NT2/D1 (cell line): ENCODE measurements at regions not wholly inside any gene's neighbourhood (a gene's known extent, or its start where the extent isn't known, plus 50 kb on each side); places are given as distances from the start of the nearest gene placed in this dataset.
"Not testable (repeated sequence)": the region's sequence is repeated elsewhere in the genome, so short reads cannot be mapped to it uniquely, and the experiment has no call there.

ENCODE experiments used
- SUZ12 ChIP-seq: IDR thresholded peaks from 2 replicates; pipeline ENCODE4 v1.6.1; 2011; ENCODE audit not compliant: insufficient read length, insufficient read depth; ENCODE audit errors: extremely low read depth
- ZNF274 ChIP-seq: IDR thresholded peaks from 2 replicates; pipeline ENCODE4 v1.6.1; 2011; ENCODE audit warnings: mild to moderate bottlenecking, low read depth, low read length

DNA sequence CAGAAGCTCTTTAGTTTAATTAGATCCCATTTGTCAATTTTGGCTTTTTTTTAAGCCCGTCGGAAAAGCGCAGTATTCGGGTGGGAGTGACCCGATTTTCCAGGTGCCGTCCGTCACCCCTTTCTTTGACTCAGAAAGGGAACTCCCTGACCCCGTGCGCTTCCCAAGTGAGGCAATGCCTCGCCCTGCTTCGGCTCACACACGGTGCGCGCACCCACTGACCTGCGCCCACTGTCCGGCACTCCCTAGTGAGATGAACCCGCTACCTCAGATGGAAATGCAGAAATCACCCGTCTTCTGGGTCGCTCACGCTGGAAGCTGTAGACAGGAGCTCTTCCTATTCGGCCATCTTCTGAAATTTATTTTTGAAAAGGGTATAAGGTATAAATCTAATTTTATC is 433.4 kb upstream of the NRG3 start:
- TF ChIP-seq ZNF274, SUZ12: not testable (repeated sequence)
